ENCODE measurements at regions not wholly inside any gene's neighbourhood (a gene's known extent, or its start where the extent isn't known, plus 50 kb on each side); places are given as distances from the start of the nearest gene placed in this dataset.

GRCh38 chr1:208807446-208808127, 563.4 kb upstream of the PLXNA2 start:
- DNase-seq: no peak

- no peak for DNase-seq
Observed at GRCh38 chr1:208808301-208808700, 564.1 kb upstream of the PLXNA2 start.

GRCh38 chr1:208809876-208810275, 565.7 kb upstream of the PLXNA2 start:
- no peak for DNase-seq

GRCh38 chr1:208818770-208819445, 574.7 kb upstream of the PLXNA2 start:
- DNase-seq: no peak

- DNase-seq: no peak
Observed at GRCh38 chr1:208820580-208821212, 576.5 kb upstream of the PLXNA2 start.

- no peak for DNase-seq
Observed at GRCh38 chr1:208821939-208822338, 577.8 kb upstream of the PLXNA2 start.

- DNase-seq: no peak
Observed at GRCh38 chr1:208825300-208825699, 581.1 kb upstream of the PLXNA2 start.

- no peak for DNase-seq
Observed at GRCh38 chr1:208829595-208829994, 585.4 kb upstream of the PLXNA2 start.

- DNase-seq: no peak
Observed at GRCh38 chr1:208834381-208835096, 590.4 kb upstream of the PLXNA2 start.

- no peak for DNase-seq
Observed at GRCh38 chr1:208835097-208835463, 590.9 kb upstream of the PLXNA2 start.

- no peak for DNase-seq
Observed at GRCh38 chr1:208835781-208836180, 591.6 kb upstream of the PLXNA2 start.

- no peak for DNase-seq
Observed at GRCh38 chr1:208837242-208837641, 593.1 kb upstream of the PLXNA2 start.

GRCh38 chr1:208841436-208841835, 597.3 kb upstream of the PLXNA2 start:
- no peak for DNase-seq

- DNase-seq: no peak
Observed at GRCh38 chr1:208842451-208842850, 598.3 kb upstream of the PLXNA2 start.

- no peak for DNase-seq
Observed at GRCh38 chr1:208844158-208844557, 600.0 kb upstream of the PLXNA2 start.

GRCh38 chr1:208848854-208849253, 604.7 kb upstream of the PLXNA2 start:
- no peak for DNase-seq

GRCh38 chr1:208850442-208850841, 606.3 kb upstream of the PLXNA2 start:
- DNase-seq: no peak

- DNase-seq: no peak
Observed at GRCh38 chr1:208851366-208851765, 607.2 kb upstream of the PLXNA2 start.

- DNase-seq: no peak
Observed at GRCh38 chr1:208852911-208853310, 608.7 kb upstream of the PLXNA2 start.

GRCh38 chr1:208855403-208855802, 611.2 kb upstream of the PLXNA2 start:
- no peak for DNase-seq

GRCh38 chr1:208857465-208857864, 613.3 kb upstream of the PLXNA2 start:
- no peak for DNase-seq

GRCh38 chr1:208858738-208859137, 614.6 kb upstream of the PLXNA2 start:
- DNase-seq: no peak

- DNase-seq: no peak
Observed at GRCh38 chr1:208864366-208864965, 620.3 kb upstream of the PLXNA2 start.

Measured in CD4-positive, alpha-beta T cell treated with Interleukin-4 for 1 hour (primary cell).